Left renal cortex interstitium (tissue), 4 donors: ENCODE measurements at regions not wholly inside any gene's neighbourhood (a gene's known extent, or its start where the extent isn't known, plus 50 kb on each side); places are given as distances from the start of the nearest gene placed in this dataset.
"Not testable (repeated sequence)": the region's sequence is repeated elsewhere in the genome, so short reads cannot be mapped to it uniquely, and the experiment has no call there.

Source experiments
- DNase-seq, 4 donors: peaks; one replicate each; pipeline ENCODE4 v3.0.0-alpha.2; 2013; ENCODE audit warnings: low read depth in 4 of 4, low spot score in 2 of 4, missing footprints in 1 of 4

- DNase-seq = no peak
Measured at GRCh38 chr5:40165789-40166728, 513.7 kb upstream of the PTGER4 start.

GRCh38 chr5:40165106-40165788 lies 514.5 kb upstream of the PTGER4 start:
- DNase-seq = no peak

GRCh38 chr5:40160435-40160834 lies 519.3 kb upstream of the PTGER4 start:
- DNase-seq = no peak

- no peak for DNase-seq
Measured at GRCh38 chr5:40154194-40154593, 525.5 kb upstream of the PTGER4 start.

GRCh38 chr5:40150896-40151295 lies 528.8 kb upstream of the PTGER4 start:
- DNase-seq = no peak

- DNase-seq = no peak
Measured at GRCh38 chr5:40141896-40142295, 537.8 kb upstream of the PTGER4 start.

- DNase-seq = no peak
Measured at GRCh38 chr5:40141418-40141817, 538.3 kb upstream of the PTGER4 start.

GRCh38 chr5:40137223-40137622 lies 542.5 kb upstream of the PTGER4 start:
- DNase-seq = no peak

- DNase-seq = no peak
Measured at GRCh38 chr5:40134883-40135520, 544.7 kb upstream of the PTGER4 start.

GRCh38 chr5:40124367-40124766 lies 555.3 kb upstream of the PTGER4 start:
- DNase-seq = no peak

- DNase-seq = no peak
Measured at GRCh38 chr5:40121236-40121635, 558.5 kb upstream of the PTGER4 start.

- no peak for DNase-seq
Measured at GRCh38 chr5:40112875-40113274, 566.8 kb upstream of the PTGER4 start.

- not testable (repeated sequence) for DNase-seq
Measured at GRCh38 chr5:40111036-40111435, 568.7 kb upstream of the PTGER4 start.

- DNase-seq = not testable (repeated sequence)
Measured at GRCh38 chr5:40108764-40109390, 570.8 kb upstream of the PTGER4 start.

GRCh38 chr5:40107786-40108185 lies 571.9 kb upstream of the PTGER4 start:
- DNase-seq = not testable (repeated sequence)

GRCh38 chr5:40106847-40107246 lies 572.9 kb upstream of the PTGER4 start:
- DNase-seq = no peak

- DNase-seq = no peak
Measured at GRCh38 chr5:40098313-40098712, 581.4 kb upstream of the PTGER4 start.

GRCh38 chr5:40093550-40093949 lies 586.2 kb upstream of the PTGER4 start:
- DNase-seq = no peak

- no peak for DNase-seq
Measured at GRCh38 chr5:40089269-40089668, 590.4 kb upstream of the PTGER4 start.

GRCh38 chr5:40084614-40085013 lies 595.1 kb upstream of the PTGER4 start:
- DNase-seq = no peak

- DNase-seq = no peak
Measured at GRCh38 chr5:40082313-40082712, 597.4 kb upstream of the PTGER4 start.
